RWPE1 (cell line): ENCODE measurements at regions not wholly inside any gene's neighbourhood (a gene's known extent, or its start where the extent isn't known, plus 50 kb on each side); places are given as distances from the start of the nearest gene placed in this dataset.
A peak's percentile ranks its signal among the peaks of the same experiment; 100 is the strongest.

Source experiments
- CTCF ChIA-PET: fragments of 350-600 bp; sonication (Branson Sonifier 250); formaldehyde crosslinking; extraction: SDS; loops from one replicate; lab custom pipeline; 2021; lab: Yijun Ruan, JAX
- POLR2A ChIA-PET: fragments of 400-600 bp; formaldehyde crosslinking; extraction: SDS; loops from one replicate; lab custom pipeline; 2020; ENCODE audit warnings: antibody characterized with exemption; ENCODE audit not compliant: low non-redundant PET; lab: Yijun Ruan, JAX
- DNase-seq: peaks from one replicate; pipeline ENCODE4 v3.0.0; 2012; ENCODE audit warnings: low spot score
- H3K27ac ChIP-seq: fragments of 450-650 bp; 2 replicates; pipeline ENCODE4 v1.5.1; 2017
- CTCF ChIP-seq: fragments of 450-650 bp; conservative IDR thresholded peaks from 2 replicates; pipeline ENCODE4 v1.5.1; 2017; ENCODE audit warnings: low read depth, mild to moderate bottlenecking

- no peak for TF ChIP-seq CTCF
- ChIA-PET CTCF (interaction anchor here (0.5 to 0.7 kb wide), 3 partner anchors 115 to 371 kb away, joined by 3 read pairs; no protein-coding TSS in a partner anchor), POLR2A (no interaction called here)
- H3K27ac ChIP-seq: peak overlapping the region; percentile 76
- DNase-seq: peak; percentile 31
Measured at GRCh38 chr20:10857352-10858070, 183.7 kb upstream of the JAG1 start.

GRCh38 chr20:10861090-10861489 lies 187.3 kb upstream of the JAG1 start:
- CTCF ChIA-PET: no interaction called here
- no peak for TF ChIP-seq CTCF
- no peak overlapping the region for H3K27ac ChIP-seq
- DNase-seq: peak; percentile 20
- POLR2A ChIA-PET: no interaction called here

DNA sequence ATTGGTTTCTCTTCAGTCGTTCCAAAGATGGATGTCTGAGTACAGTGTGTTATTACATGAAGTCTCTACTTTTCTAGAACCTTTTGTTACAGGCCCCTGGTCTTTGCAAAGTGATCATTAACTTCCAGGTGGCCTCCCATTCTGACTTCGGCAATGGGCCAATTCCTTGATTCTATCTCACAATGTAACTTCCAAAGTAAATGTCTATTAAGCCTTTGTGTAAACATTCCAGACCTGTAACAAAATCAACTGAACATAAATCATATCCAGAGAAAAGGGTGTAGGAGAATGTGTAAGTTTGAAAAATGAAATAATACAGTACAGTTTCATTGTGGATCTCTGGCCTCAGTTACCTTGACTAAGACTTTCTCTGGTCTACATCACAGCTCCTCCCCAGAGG lies 187.8 kb upstream of the JAG1 start:
- no peak overlapping the region for H3K27ac ChIP-seq
- TF ChIP-seq CTCF: no peak
- ChIA-PET POLR2A (no interaction called here), CTCF (no interaction called here)
- DNase-seq: peak; percentile 35

DNA sequence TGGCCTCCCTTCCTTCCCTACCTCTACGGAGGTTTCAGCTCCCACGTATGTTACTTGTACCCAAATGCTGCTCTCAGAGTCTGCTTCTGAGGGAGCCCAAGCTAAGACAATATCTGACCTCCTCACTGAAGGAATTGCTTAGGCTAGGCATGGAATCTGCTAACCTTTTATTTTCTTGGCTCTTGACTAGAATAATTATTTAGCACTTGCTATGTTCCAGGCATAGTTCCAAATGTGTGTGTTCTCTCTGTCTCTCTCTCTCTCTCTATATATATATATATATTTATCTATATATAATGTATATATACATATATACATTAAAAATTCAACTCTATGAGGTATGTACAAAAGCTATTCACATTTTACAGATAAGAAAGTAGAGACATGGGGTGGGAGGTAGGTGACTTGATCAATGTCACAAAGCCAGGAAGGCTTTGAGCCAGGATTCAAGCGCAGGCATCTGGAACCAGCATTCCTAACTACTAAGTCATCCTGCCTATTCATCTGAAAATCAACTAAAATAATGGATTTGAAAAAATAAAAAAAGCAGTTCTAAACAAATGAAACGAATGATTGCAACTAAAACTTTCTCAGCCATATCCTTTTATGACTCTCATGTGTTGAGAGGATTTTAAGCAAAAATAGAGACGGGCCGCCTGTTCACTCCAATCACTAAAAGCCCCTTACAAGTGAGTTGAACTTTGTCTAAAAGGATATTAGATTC lies 189.7 kb upstream of the JAG1 start:
- DNase-seq: peak; percentile 38
- TF ChIP-seq CTCF: no peak
- ChIA-PET POLR2A (no interaction called here), CTCF (no interaction called here)
- peak overlapping the region; percentile 96; the same call in 1 of the 2 replicates for H3K27ac ChIP-seq

DNA sequence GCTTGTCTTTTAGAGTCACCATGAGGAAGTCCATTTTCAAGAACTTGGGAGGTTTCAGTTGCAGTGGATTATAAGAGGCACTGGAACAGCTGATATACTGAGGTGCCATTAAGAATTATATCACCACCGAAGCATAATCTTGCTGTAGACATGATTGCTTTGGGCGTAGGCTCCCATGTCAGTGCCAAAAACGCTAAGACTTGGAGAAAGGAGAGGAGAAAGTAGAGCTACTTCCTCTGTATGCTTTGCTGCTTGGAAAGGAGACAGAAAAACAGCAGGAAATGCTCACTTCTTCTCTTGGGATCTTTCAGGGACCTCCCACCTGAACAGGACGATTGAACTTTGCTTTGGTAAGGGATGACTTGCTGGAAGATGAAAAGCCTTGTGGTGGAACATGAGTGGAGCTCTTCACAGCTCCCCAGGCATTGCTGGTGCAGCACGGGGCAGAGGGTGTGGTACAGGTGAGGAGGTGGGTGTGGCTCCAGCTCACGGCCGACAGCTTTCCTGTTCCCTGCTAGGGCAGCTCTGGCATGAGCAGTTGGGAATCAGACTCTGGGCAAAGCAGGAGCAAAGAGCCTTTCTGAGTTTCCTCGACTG lies 190.4 kb upstream of the JAG1 start:
- peak; percentile 77 for DNase-seq
- TF ChIP-seq CTCF: no peak
- H3K27ac ChIP-seq: peak overlapping the region; percentile 96
- POLR2A ChIA-PET: interaction anchor here (0.8 kb wide), 1 partner anchor 190 kb away, joined by 7 read pairs; the partner anchor contains the start of gene JAG1
- CTCF ChIA-PET: no interaction called here

GRCh38 chr20:10868299-10868698 lies 194.5 kb upstream of the JAG1 start:
- H3K27ac ChIP-seq: no peak overlapping the region
- ChIA-PET CTCF (no interaction called here), POLR2A (no interaction called here)
- no peak for TF ChIP-seq CTCF
- no peak for DNase-seq
